A673 (cell line): ENCODE measurements at regions not wholly inside any gene's neighbourhood (a gene's known extent, or its start where the extent isn't known, plus 50 kb on each side); places are given as distances from the start of the nearest gene placed in this dataset.

Experiments
- BruUV-seq: library from RNA; stranded (reverse); fragments of 400-500 nt; replicated peaks from 2 replicates; lab custom pipeline; 2021; lab: Mats Ljungman, UMichigan
- CTCF ChIA-PET: fragments of 300-600 bp; sonication (Branson Sonifier 250); formaldehyde crosslinking; loops from one replicate; lab custom pipeline; 2022; ENCODE audit warnings: antibody characterized with exemption; lab: Charles Lee
- POLR2A ChIA-PET: fragments of 300-600 bp; sonication (Branson Sonifier 250); formaldehyde crosslinking; loops from one replicate; lab custom pipeline; 2022; ENCODE audit warnings: antibody characterized with exemption; ENCODE audit not compliant: low non-redundant PET; lab: Charles Lee
- DNase-seq: peaks from one replicate; pipeline ENCODE4 v3.0.0-alpha.2; 2015; ENCODE audit warnings: low spot score
- H3K27ac ChIP-seq: fragments of 200-600 bp; sonication (generic); 2 replicates; pipeline ENCODE4 v1.5.1; 2016; ENCODE audit warnings: mixed run types, low read depth, mild to moderate bottlenecking, mixed read lengths, antibody characterized with exemption, low read length; ENCODE audit not compliant: poor library complexity, severe bottlenecking
- H3K27me3 ChIP-seq: fragments of 200-600 bp; sonication (generic); replicated peaks from 2 replicates; pipeline ENCODE4 v1.6.1; 2017; ENCODE audit warnings: mixed run types, low read depth, mild to moderate bottlenecking, mixed read lengths, antibody characterized with exemption, low read length; ENCODE audit not compliant: insufficient read depth, poor library complexity
- H3K36me3 ChIP-seq: fragments of 200-600 bp; sonication (generic); 2 replicates; pipeline ENCODE4 v1.6.1; 2016; ENCODE audit warnings: mixed run types, mild to moderate bottlenecking, mixed read lengths, antibody characterized with exemption, low read length; ENCODE audit not compliant: insufficient read depth, poor library complexity, severe bottlenecking
- H3K4me1 ChIP-seq: fragments of 200-600 bp; sonication (generic); 2 replicates; pipeline ENCODE4 v1.6.1; 2017; ENCODE audit warnings: mixed run types, mild to moderate bottlenecking, mixed read lengths, antibody characterized with exemption, low read length; ENCODE audit not compliant: insufficient read depth, poor library complexity, severe bottlenecking
- H3K4me3 ChIP-seq: fragments of 200-600 bp; sonication (generic); 2 replicates; pipeline ENCODE4 v1.5.1; 2016; ENCODE audit warnings: low read depth, mixed run types, mild to moderate bottlenecking, mixed read lengths, low read length; ENCODE audit not compliant: poor library complexity, severe bottlenecking
- H3K9me3 ChIP-seq: fragments of 200-600 bp; sonication (generic); 2 replicates; pipeline ENCODE4 v1.6.1; 2016; ENCODE audit warnings: mixed run types, low read depth, mild to moderate bottlenecking, mixed read lengths, antibody characterized with exemption, low read length; ENCODE audit not compliant: poor library complexity, severe bottlenecking
- EZH2 ChIP-seq: fragments of 200-600 bp; sonication (generic); IDR thresholded peaks from 2 replicates; pipeline ENCODE4 v1.6.1; 2017; ENCODE audit warnings: borderline replicate concordance, low read depth, mild to moderate bottlenecking, mixed read lengths, antibody characterized with exemption, low read length; ENCODE audit not compliant: poor library complexity, severe bottlenecking
- intact Hi-C: fragments of 100-400 bp; cut with micrococcal nuclease; formaldehyde crosslinking; loops from one replicate; pipeline ENCODE4 v1.10.0; 2022; ENCODE audit not compliant: unreplicated experiment
- TF ChIP-seq, protein P1 (sequence below): fragments of 300-800, 200-600 bp; sonication (generic); conservative IDR thresholded peaks from 2 replicates; pipeline ENCODE4 v1.5.1; 2017; ENCODE audit warnings: low read depth, mild to moderate bottlenecking, antibody characterized with exemption, low read length, moderate library complexity, mixed read lengths

DNA sequence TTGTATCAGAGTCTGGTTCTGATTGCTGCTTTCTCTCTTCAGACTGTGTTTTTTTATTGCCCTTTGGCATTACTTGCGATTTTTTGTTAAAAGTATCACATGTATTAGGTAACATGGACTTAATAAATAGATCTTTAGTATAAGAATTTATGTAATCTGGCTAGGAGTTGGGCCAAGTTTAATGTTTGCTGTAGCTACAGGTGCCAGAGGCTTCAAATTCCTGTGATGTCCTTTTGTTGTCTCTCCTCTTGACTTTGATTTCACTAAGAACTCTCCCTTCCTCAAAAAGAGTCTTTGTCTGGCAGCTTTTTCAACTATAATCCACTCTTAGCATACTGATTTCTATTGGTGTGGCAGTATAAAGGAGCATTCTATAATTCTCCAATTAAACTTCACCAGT lies 313.1 kb downstream of the DTWD2 start:
- H3K27me3 ChIP-seq, result no peaks in the 10 kb centered on the region
- no peaks in the 10 kb centered on the region for H3K4me1 ChIP-seq
- no peaks in the 10 kb centered on the region for H3K9me3 ChIP-seq
- TF ChIP-seq EZH2, result no peak
- TF ChIP-seq, protein P1, sequence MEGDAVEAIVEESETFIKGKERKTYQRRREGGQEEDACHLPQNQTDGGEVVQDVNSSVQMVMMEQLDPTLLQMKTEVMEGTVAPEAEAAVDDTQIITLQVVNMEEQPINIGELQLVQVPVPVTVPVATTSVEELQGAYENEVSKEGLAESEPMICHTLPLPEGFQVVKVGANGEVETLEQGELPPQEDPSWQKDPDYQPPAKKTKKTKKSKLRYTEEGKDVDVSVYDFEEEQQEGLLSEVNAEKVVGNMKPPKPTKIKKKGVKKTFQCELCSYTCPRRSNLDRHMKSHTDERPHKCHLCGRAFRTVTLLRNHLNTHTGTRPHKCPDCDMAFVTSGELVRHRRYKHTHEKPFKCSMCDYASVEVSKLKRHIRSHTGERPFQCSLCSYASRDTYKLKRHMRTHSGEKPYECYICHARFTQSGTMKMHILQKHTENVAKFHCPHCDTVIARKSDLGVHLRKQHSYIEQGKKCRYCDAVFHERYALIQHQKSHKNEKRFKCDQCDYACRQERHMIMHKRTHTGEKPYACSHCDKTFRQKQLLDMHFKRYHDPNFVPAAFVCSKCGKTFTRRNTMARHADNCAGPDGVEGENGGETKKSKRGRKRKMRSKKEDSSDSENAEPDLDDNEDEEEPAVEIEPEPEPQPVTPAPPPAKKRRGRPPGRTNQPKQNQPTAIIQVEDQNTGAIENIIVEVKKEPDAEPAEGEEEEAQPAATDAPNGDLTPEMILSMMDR, result no peak
- intact Hi-C loops, result no loop called here
- no peaks in the 10 kb centered on the region for H3K36me3 ChIP-seq
- ChIA-PET POLR2A (no interaction called here), CTCF (no interaction called here)
- no peak overlapping the region for H3K4me3 ChIP-seq
- no peak for DNase-seq
- no peak overlapping the region for H3K27ac ChIP-seq
- no TSS peak for BruUV-seq

DNA sequence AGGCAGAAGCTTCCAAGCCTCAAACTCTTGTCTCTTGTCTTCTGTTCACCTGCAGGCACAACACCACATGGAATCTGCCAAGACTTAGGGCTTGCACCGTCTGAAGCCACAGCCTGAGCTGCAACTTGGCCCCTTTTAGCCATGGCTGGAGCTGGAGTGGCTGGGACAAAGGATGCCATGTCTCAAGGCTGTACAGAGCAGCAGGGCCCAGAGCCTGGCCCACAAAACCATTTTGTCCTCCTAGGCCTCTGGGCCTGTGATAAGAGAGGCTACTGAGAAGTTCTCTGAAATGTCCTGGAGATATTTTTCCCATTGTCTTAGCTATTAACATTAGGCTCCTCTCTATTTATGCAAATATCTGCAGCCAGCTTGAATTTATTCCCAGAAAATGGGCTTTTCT lies 330.8 kb downstream of the DTWD2 start:
- DNase-seq, result no peak
- TF ChIP-seq, protein P1, result no peak
- no peak for TF ChIP-seq EZH2
- no peaks in the 10 kb centered on the region for H3K9me3 ChIP-seq
- no TSS peak for BruUV-seq
- no peak overlapping the region for H3K27ac ChIP-seq
- H3K4me3 ChIP-seq, result no peak overlapping the region
- CTCF ChIA-PET, result no interaction called here
- POLR2A ChIA-PET, result no interaction called here
- no peaks in the 10 kb centered on the region for H3K27me3 ChIP-seq
- H3K4me1 ChIP-seq, result no peaks in the 10 kb centered on the region
- H3K36me3 ChIP-seq, result no peaks in the 10 kb centered on the region
- intact Hi-C loops, result no loop called here

DNA sequence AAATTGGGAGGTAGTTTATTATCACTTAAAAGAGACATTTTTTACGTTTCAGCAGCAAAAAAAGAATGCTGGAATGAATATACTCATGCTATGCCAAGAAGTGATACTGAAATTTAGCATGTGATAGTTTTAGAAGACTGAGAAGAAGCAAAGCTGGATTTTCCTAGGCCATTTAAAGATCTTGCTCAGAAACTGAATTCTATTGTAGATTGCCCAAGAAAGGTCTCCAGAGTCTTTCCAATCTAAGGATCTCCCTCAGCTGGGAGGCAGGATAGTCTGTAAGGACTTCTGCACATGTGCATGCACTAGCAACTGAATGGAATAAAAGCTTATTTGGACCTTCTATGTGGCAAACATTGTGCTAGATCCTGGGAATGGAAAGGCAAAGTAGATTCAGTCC lies 334.5 kb downstream of the DTWD2 start:
- Histone ChIP-seq H3K4me3 (no peak overlapping the region), H3K27me3 (no peaks in the 10 kb centered on the region), H3K36me3 (no peaks in the 10 kb centered on the region), H3K9me3 (no peaks in the 10 kb centered on the region), H3K27ac (no peak overlapping the region), H3K4me1 (no peaks in the 10 kb centered on the region)
- no peak for TF ChIP-seq EZH2
- TF ChIP-seq, protein P1, result no peak
- no TSS peak for BruUV-seq
- no peak for DNase-seq
- intact Hi-C loops, result no loop called here
- ChIA-PET POLR2A (no interaction called here), CTCF (no interaction called here)
